Adrenal gland (tissue), 9 donors: ENCODE measurements at regions not wholly inside any gene's neighbourhood (a gene's known extent, or its start where the extent isn't known, plus 50 kb on each side); places are given as distances from the start of the nearest gene placed in this dataset.

Experiments
- DNase-seq, 7 donors: peaks; one replicate each; pipeline ENCODE4 v3.0.0-alpha.2; 2019 to 2020
- H3K27ac ChIP-seq, 5 donors: fragments of 200-600 bp; sonication (generic) in 4 of 5; 1 replicate in 3 of 5; 2 replicates in 2 of 5; pipeline versions ENCODE4 v1.5.1 to v1.8.0; 2016 to 2020; ENCODE audit warnings: mild to moderate bottlenecking in 1 of 5
- H3K27me3 ChIP-seq: fragments of 200-600 bp; 2 replicates; pipeline ENCODE4 v1.8.0; 2021
- H3K36me3 ChIP-seq, 2 donors: fragments of 200-600 bp; replicated peaks in 1 of 2; 1 replicate in 1 of 2; 2 replicates in 1 of 2; pipeline versions ENCODE4 v1.5.1 to v1.8.0; 2018 to 2022
- H3K4me1 ChIP-seq, 2 donors: fragments of 200-600 bp; replicated peaks in 1 of 2; 1 replicate in 1 of 2; 2 replicates in 1 of 2; pipeline versions ENCODE4 v1.5.1 to v1.8.0; 2018 to 2021
- H3K4me3 ChIP-seq, 4 donors: fragments of 200-600 bp; sonication (generic) in 3 of 4; one replicate each; pipeline ENCODE4 v1.5.1; 2016 to 2018
- H3K9me3 ChIP-seq, 3 donors: fragments of 200-600 bp; sonication (generic) in 1 of 3; replicated peaks in 1 of 3; 1 replicate in 2 of 3; 2 replicates in 1 of 3; pipeline versions ENCODE4 v1.5.1 to v1.8.0; 2016 to 2021
- CTCF ChIP-seq, 6 experiments: fragments of 450-650 bp in 4 of 6; fragments of 200-600 bp in 2 of 6; sonication (generic) in 1 of 6; IDR thresholded peaks; 1 replicate in 5 of 6; 2 replicates in 1 of 6; pipeline versions ENCODE4 v1.5.1 to v1.8.0; 2016 to 2021; ENCODE audit warnings: antibody characterized with exemption in 6 of 6, mild to moderate bottlenecking in 2 of 6, moderate library complexity in 1 of 6
- POLR2A ChIP-seq, 2 donors: fragments of 450-650 bp; IDR thresholded peaks; one replicate each; pipeline ENCODE4 v1.6.1; 2017; ENCODE audit warnings: antibody characterized with exemption in 2 of 2, mild to moderate bottlenecking in 2 of 2, moderate library complexity in 1 of 2
- WGBS, 4 donors: extraction: QIAGEN DNeasy Blood & Tissue Kit in 2 of 4; methylation state at CpG; one replicate each; pipeline versions ENCODE4 v1.1.5 to v1.1.7; 2013 to 2017; 5-methylcytosine and 5-hydroxymethylcytosine counted together
- intact Hi-C, 2 donors: fragments of 100-400 bp; cut with DNase I; formaldehyde crosslinking; loops; one replicate each; pipeline versions ENCODE4 v1.14.1 to v1.15.0; 2022 to 2023
- donor health status: healthy with polysubstance abuse.
- donor health status: Bipolar disorder and iron deficiency.
- donor health status: DM: yes; HTN: yes; CAD: no.
- donor health status: DM: no; HTN: no; CAD: no.
- donor health status: DM: no; HTN: no; CAD: no.

- intact Hi-C loops, result no loop called here
- Histone ChIP-seq H3K4me1 (peaks cover 0 to 1% of the 10 kb centered on the region in 2 donors), H3K4me3 (no peak overlapping the region), H3K36me3 (no peaks in the 10 kb centered on the region), H3K27ac (no peak overlapping the region), H3K27me3 (no peaks in the 10 kb centered on the region), H3K9me3 (no peaks in the 10 kb centered on the region)
- TF ChIP-seq POLR2A (IDR thresholded peaks at IDR 0.05) (no peak), CTCF (IDR thresholded peaks at IDR 0.05) (no peak)
- WGBS, 4 donors, result 70 to 74% (median 71%) methylated on average over 6 of the region's 6 CpGs
- no peak for DNase-seq
Measured at GRCh38 chr6:147874322-147874721, 365.8 kb downstream of the SAMD5 start.

DNA sequence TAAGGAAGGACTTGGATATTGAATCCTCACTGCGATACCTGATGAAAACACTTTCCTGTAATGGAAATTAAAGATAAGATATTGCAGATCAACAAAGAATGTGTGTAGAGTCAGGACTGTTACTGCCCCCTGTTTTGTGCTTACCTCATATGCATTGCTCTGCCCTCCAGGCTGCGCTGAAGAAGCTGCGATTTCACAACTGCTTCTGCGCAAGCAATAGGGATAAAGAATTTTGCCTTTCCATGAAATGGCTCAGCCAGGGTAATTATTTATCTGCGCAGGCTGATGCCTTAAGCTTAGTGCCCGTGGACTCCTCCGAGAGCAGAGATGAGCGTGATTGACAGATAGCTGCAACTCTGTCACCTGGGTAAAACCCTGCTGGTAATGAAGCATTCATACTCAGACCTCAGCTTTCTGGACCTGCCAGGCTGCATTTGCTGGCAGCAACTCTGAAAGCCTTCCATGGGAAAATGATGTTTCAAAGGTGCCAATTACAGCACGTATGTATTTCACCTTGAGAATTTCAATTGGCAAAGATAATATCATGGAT, 370.6 kb downstream of the SAMD5 start:
- no peaks in the 10 kb centered on the region for H3K27me3 ChIP-seq
- intact Hi-C loops, result no loop called here
- no peak overlapping the region for H3K4me3 ChIP-seq
- no peaks in the 10 kb centered on the region for H3K4me1 ChIP-seq
- 78 to 91% (median 88%) methylated on average over 9 of the region's 9 CpGs for WGBS, 4 donors
- TF ChIP-seq POLR2A (IDR thresholded peaks at IDR 0.05) (no peak), CTCF (IDR thresholded peaks at IDR 0.05) (no peak)
- H3K9me3 ChIP-seq, result no peaks in the 10 kb centered on the region
- H3K36me3 ChIP-seq, result no peaks in the 10 kb centered on the region
- H3K27ac ChIP-seq, result no peak overlapping the region
- DNase-seq, result no peak

GRCh38 chr6:147881432-147881831, 372.9 kb downstream of the SAMD5 start:
- Histone ChIP-seq H3K4me3 (no peak overlapping the region), H3K9me3 (no peaks in the 10 kb centered on the region), H3K27ac (no peak overlapping the region), H3K4me1 (no peaks in the 10 kb centered on the region), H3K27me3 (no peaks in the 10 kb centered on the region), H3K36me3 (no peaks in the 10 kb centered on the region)
- no peak for DNase-seq
- TF ChIP-seq POLR2A (IDR thresholded peaks at IDR 0.05) (no peak), CTCF (IDR thresholded peaks at IDR 0.05) (no peak)
- intact Hi-C loops, result no loop called here
- WGBS, 4 donors, result 69 to 74% (median 70%) methylated on average over 6 of the region's 6 CpGs

- Histone ChIP-seq H3K36me3 (no peaks in the 10 kb centered on the region), H3K4me1 (no peaks in the 10 kb centered on the region), H3K9me3 (no peaks in the 10 kb centered on the region), H3K27ac (no peak overlapping the region), H3K4me3 (no peak overlapping the region), H3K27me3 (no peaks in the 10 kb centered on the region)
- TF ChIP-seq CTCF (IDR thresholded peaks at IDR 0.05) (no peak), POLR2A (IDR thresholded peaks at IDR 0.05) (no peak)
- intact Hi-C loops, result no loop called here
- 75 to 77% (median 76%) methylated on average over 2 of the region's 2 CpGs for WGBS, 4 donors
- DNase-seq, result no peak
Measured at GRCh38 chr6:147888374-147888773, 379.9 kb downstream of the SAMD5 start.
